Progenitor cell of endocrine pancreas (in vitro differentiated cells): ENCODE measurements at regions not wholly inside any gene's neighbourhood (a gene's known extent, or its start where the extent isn't known, plus 50 kb on each side); places are given as distances from the start of the nearest gene placed in this dataset.
"Not testable (repeated sequence)": the region's sequence is repeated elsewhere in the genome, so short reads cannot be mapped to it uniquely, and the experiment has no call there.

Experiments
- DNase-seq: peaks from one replicate; pipeline ENCODE4 v3.0.0; 2021; ENCODE audit warnings: low spot score; ENCODE audit not compliant: unreplicated experiment
- H3K27ac Mint-ChIP-seq: 2 replicates; pipeline ENCODE4 v1.8.0; 2021; ENCODE audit warnings: mild to moderate bottlenecking, moderate library complexity, mixed read lengths
- H3K27me3 Mint-ChIP-seq: 2 replicates; pipeline ENCODE4 v1.8.0; 2021; ENCODE audit warnings: mixed read lengths
- H3K36me3 Mint-ChIP-seq: 2 replicates; pipeline ENCODE4 v1.8.0; 2022; ENCODE audit warnings: mixed read lengths; ENCODE audit not compliant: insufficient read depth
- H3K4me1 Mint-ChIP-seq: 2 replicates; pipeline ENCODE4 v1.8.0; 2021; ENCODE audit warnings: low read depth, mixed read lengths
- H3K4me3 Mint-ChIP-seq: 2 replicates; pipeline ENCODE4 v1.8.0; 2021; ENCODE audit warnings: low read depth, mild to moderate bottlenecking, moderate library complexity, mixed read lengths
- H3K9me3 Mint-ChIP-seq: 2 replicates; pipeline ENCODE4 v1.8.0; 2021; ENCODE audit warnings: low read depth, mixed read lengths
- CTCF ChIP-seq: fragments of 200-600 bp; sonication (generic); IDR thresholded peaks from one replicate; pipeline ENCODE4 v1.5.0; 2021; ENCODE audit warnings: antibody characterized with exemption, mild to moderate bottlenecking; ENCODE audit not compliant: unreplicated experiment

GRCh38 chr16:77514500-77515220 lies 79.8 kb upstream of the ADAMTS18 start:
- H3K27ac Mint-ChIP-seq = no peak overlapping the region
- TF ChIP-seq CTCF = no peak
- no peak overlapping the region for H3K4me3 Mint-ChIP-seq

GRCh38 chr16:77525226-77525625 lies 90.4 kb upstream of the ADAMTS18 start:
- H3K4me1 Mint-ChIP-seq, H3K4me3 Mint-ChIP-seq, H3K27me3 Mint-ChIP-seq, DNase-seq, H3K27ac Mint-ChIP-seq, H3K36me3 Mint-ChIP-seq: not testable (repeated sequence)
- peaks cover 23% of the 10 kb centered on the region for H3K9me3 Mint-ChIP-seq

More at GRCh38 chr16:77514500-77515220, 79.8 kb upstream of the ADAMTS18 start:
- Mint-ChIP-seq H3K4me1 (peaks cover 3% of the 10 kb centered on the region), H3K27me3 (no peaks in the 10 kb centered on the region), H3K36me3 (no peaks in the 10 kb centered on the region), H3K9me3 (peaks cover 3% of the 10 kb centered on the region)
- DNase-seq = no peak

- Mint-ChIP-seq H3K27me3 (peaks cover 7% of the 10 kb centered on the region), H3K36me3 (no peaks in the 10 kb centered on the region), H3K4me3 (no peak overlapping the region), H3K27ac (no peak overlapping the region), H3K9me3 (peaks cover 10% of the 10 kb centered on the region), H3K4me1 (peaks cover 2% of the 10 kb centered on the region)
- TF ChIP-seq CTCF = no peak
- DNase-seq = no peak
Observed at GRCh38 chr16:77531752-77532151, 96.9 kb upstream of the ADAMTS18 start.

- Mint-ChIP-seq H3K4me3 (no peak overlapping the region), H3K4me1 (peaks cover 5% of the 10 kb centered on the region), H3K27me3 (peaks cover 15% of the 10 kb centered on the region), H3K9me3 (no peaks in the 10 kb centered on the region), H3K36me3 (no peaks in the 10 kb centered on the region), H3K27ac (no peak overlapping the region)
- no peak for DNase-seq
- TF ChIP-seq CTCF = no peak
Observed at GRCh38 chr16:77536809-77537208, 102.0 kb upstream of the ADAMTS18 start.

GRCh38 chr16:77539421-77540034 lies 104.7 kb upstream of the ADAMTS18 start:
- Mint-ChIP-seq H3K4me1 (peaks cover 5% of the 10 kb centered on the region), H3K27me3 (peaks cover 26% of the 10 kb centered on the region), H3K9me3 (no peaks in the 10 kb centered on the region), H3K36me3 (no peaks in the 10 kb centered on the region), H3K27ac (no peak overlapping the region), H3K4me3 (no peak overlapping the region)
- no peak for DNase-seq
- TF ChIP-seq CTCF = no peak

- no peak for DNase-seq
- no peaks in the 10 kb centered on the region for H3K36me3 Mint-ChIP-seq
- no peak for TF ChIP-seq CTCF
- no peak overlapping the region for H3K4me3 Mint-ChIP-seq
- H3K27me3 Mint-ChIP-seq = peaks cover 21% of the 10 kb centered on the region
- no peaks in the 10 kb centered on the region for H3K9me3 Mint-ChIP-seq
- no peak overlapping the region for H3K27ac Mint-ChIP-seq
- H3K4me1 Mint-ChIP-seq = peaks cover 5% of the 10 kb centered on the region
Observed at GRCh38 chr16:77540646-77541045, 105.8 kb upstream of the ADAMTS18 start.
